GM18511 (cell line): ENCODE measurements at regions not wholly inside any gene's neighbourhood (a gene's known extent, or its start where the extent isn't known, plus 50 kb on each side); places are given as distances from the start of the nearest gene placed in this dataset.
"Not testable (repeated sequence)": the region's sequence is repeated elsewhere in the genome, so short reads cannot be mapped to it uniquely, and the experiment has no call there.

Experiments
- ATAC-seq: cut with Tn5 transposase; IDR thresholded peaks from one replicate; pipeline ENCODE4 v1.9.1; 2021; ENCODE audit warnings: mild to moderate bottlenecking, moderate library complexity; ENCODE audit not compliant: unreplicated experiment

DNA sequence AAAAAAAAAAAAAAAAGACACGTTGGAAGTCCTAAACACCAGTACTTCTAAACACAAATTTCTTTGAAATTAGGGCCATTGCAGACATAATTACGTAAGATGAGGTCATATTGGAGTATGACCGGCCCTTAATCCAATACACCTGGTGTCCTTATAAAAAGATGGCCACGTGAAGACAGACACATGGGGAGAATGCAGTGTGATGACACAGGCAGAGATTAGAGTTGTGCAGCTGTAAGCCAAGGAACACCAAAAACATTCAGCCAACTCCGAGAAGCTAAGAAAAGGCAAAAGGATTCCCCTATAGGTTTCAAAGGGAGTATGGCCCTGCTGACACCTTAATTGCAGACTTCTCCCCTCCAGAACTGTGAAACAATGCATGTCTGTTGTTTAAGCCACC is 379.0 kb upstream of the PDZRN3 start:
- no peak for ATAC-seq

- ATAC-seq = no peak
Observed at GRCh38 chr3:74001436-74001835, 376.7 kb upstream of the PDZRN3 start.

DNA sequence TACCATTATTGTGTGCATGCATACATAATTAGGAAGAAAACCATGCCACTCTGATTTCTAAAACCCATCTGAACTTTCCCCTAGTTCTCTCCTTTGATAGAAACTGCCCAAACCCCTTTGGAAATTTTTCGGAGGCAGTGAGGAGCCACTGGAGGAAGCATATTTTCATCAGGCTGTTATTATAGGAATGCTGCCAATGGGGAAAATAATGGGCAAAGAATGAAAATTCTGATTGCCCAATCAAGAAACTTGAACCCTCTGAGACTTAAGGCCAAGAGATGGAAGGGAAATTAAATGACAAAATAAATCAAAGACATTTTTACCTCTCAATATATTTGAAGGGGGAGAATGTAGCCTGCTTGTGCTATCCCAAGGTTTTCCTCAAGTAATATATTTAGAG is 376.0 kb upstream of the PDZRN3 start:
- no peak for ATAC-seq

GRCh38 chr3:73999501-73999900 is 374.8 kb upstream of the PDZRN3 start:
- ATAC-seq = no peak

DNA sequence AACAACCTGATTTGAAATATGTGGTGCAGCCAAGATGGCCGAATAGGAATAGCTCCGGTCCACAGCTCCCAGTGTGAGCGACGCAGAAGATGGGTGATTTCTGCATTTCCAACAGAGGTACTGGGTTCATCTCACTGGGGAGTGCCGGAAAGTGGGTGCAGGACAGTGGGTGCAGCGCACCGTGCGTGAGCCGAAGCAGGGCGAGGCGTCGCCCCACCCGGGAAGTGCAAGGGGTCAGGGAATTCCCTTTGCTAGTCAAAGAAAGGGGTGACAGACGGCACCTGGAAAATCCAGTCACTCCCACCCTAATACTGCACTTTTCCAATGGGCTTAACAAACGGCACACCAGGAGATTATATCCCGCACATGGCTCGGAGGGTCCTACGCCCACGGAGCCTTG is 365.9 kb upstream of the PDZRN3 start:
- not testable (repeated sequence) for ATAC-seq

- ATAC-seq = no peak
Observed at GRCh38 chr3:73966733-73967132, 342.0 kb upstream of the PDZRN3 start.

DNA sequence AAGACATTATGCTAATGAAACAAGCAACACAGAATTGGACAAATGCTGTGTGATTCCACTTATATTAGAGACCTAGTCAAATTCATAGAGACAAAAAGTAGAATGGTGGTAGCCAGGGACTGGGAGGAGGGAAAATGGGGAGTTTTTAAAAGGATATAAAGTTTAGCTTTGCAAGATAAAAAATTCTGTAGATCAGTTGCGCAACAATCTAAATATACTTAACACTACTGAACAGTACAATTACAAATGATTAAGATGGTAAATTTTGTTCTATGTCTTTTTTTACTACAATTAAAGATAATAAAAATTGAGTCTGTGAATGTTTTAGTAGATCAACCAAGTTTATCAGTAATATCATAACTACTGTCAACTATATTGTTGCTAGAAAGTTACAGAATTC is 340.1 kb upstream of the PDZRN3 start:
- ATAC-seq = no peak

DNA sequence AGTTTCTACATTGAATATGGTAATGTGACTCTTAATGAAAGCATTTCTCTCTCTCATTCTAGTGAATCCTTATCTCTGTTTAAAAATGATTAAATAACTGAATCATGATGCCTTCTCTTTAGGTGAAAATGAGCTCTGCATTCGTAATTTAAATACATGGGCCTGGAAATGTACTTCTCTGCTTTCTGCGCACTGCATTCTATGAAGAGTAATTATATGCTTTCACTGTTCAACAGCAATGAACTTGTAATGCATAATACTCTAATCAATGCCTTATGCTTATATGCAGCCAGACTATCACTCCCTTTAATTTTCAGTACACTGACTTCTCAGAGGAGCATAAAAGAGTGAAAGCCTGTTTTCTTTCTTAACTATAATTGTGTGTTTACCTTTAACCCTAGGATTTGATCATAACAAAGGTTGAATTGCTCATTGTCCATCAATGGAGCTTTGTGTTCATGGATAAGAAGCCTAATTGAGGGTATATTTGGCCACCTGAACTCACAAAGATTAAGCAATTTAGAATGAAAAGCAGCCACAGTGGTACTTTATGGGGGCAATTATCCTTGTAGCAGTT is 330.8 kb upstream of the PDZRN3 start:
- ATAC-seq = no peak

GRCh38 chr3:73954506-73954905 is 329.8 kb upstream of the PDZRN3 start:
- ATAC-seq = no peak

DNA sequence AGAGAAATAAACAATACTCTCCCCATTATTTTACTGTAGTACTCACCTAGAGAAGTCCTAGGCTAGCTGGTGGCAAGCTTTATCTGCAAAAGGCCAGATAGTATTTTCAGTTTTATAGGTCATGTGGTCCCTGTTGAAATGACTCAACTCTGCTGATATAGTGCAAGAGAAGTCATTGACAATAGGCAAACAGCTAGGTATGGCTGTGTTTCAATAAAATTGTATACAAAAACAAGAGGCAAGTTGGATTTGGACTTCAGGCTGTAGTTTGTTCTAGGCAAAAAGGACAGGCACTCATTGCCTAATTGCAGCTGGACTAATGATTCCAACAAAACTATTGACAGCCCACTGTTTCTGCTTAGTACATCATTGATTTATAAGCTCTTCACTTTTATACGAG is 328.0 kb upstream of the PDZRN3 start:
- no peak for ATAC-seq

DNA sequence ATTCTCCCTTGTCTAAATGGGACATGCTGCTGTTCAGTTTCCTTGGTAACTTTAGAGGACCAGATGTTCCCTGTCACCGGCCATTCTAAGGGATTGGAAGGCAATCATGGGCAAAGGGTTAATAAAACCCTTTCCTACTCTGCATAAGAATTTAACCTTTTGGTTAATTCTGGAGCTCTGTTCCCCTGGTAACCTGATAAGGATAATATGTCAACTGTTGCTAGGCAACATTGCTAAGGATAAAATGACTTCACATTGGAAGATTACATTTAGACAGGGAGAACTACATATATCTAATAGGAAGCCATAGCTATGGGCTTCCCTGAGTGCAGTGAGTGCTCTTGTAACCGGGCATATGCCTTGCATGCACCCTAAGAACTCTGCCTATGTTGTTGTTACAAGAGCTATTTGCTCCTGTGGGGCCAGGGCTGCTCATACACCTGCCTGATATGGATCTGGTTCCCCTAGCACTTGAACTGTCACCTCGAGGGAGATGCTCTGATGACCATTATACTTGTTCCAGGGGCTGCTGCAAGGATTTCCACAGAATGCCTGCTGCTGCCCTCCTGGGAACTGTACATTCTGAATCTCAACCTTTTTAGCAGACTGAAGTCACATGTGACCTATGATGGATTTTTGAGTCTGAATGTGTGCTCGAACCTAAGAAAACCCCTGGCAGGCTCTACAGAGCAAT is 326.3 kb upstream of the PDZRN3 start:
- no peak for ATAC-seq

DNA sequence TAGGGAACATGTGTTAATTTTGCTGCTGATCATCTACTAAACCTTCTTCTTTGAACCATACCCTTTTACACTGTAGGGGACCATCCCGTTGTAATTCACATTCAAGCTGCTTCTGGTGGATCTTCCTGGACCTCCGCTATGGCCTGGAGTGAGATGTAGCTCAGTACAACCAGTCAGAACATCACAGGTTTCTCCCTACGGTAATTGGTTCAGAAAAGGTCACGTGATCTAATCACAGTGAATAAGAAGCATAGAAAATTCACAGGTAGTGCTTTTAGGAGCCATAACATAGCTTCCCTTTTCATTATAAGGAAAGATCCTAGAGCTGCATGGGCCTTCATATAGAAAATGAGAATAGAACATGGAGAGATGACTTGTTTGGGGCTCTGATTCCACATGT is 320.8 kb upstream of the PDZRN3 start:
- no peak for ATAC-seq

GRCh38 chr3:73939985-73940384 is 315.2 kb upstream of the PDZRN3 start:
- ATAC-seq = no peak

DNA sequence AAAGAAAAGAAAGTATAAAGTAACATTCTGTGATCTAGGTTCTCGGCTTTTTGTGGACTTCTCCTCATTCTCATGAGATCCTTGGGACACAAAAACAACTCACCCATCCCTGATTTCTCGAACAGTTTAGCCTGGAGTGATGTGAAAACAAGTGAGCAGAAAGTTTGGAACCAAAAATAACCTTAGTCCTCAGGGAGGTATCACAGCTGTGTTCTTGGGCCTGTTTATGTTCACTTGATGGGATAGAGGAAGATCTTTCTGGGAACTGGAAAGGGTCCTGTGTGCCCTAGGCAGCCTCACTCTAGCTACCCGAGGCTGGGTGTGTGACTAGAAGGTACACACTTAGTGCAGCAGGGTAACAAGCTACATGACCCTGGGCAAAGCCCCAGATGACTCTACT is 308.8 kb upstream of the PDZRN3 start:
- ATAC-seq = no peak

- no peak for ATAC-seq
Observed at GRCh38 chr3:73927203-73927570, 302.4 kb upstream of the PDZRN3 start.

- no peak for ATAC-seq
Observed at GRCh38 chr3:73926360-73927202, 301.8 kb upstream of the PDZRN3 start.

DNA sequence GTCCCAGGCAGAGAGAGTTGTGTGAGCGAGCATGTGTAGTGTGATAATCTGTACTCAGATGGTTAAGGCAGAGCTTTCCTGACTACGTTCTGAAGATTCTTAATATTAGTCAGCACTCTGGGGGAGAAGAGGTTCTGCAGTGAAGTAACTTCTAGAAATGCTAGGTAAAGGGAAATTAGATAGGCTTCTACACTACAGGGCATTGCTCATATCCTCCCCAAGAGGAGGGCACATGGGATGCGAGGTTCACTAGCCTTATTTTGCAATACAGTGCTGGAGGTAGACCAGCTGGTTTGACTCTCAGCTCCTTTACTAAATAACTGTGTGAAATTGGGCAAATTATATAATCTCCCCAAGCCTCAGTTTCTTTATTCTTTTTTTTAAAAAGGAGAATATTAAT is 300.3 kb upstream of the PDZRN3 start:
- no peak for ATAC-seq

DNA sequence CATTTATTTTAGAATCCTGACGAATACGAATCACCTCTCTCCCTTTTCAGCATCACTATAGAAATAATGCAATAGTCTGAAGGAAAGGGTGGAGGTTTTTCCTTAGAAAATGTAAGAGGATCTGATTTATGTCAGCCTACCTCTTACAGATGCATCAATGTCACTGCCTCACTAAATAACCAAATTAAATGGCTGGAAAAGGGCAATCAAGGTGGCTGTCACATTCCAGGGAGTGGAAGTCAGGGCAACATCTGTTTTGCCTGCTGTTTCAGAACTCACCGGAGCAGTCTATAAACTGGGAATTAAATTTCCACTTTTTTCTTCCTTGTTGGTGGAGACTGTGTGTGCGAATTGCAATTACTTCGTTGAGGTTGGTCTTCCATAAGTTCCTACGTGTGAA is 299.3 kb upstream of the PDZRN3 start:
- no peak for ATAC-seq

- ATAC-seq = no peak
Observed at GRCh38 chr3:73917643-73918042, 292.9 kb upstream of the PDZRN3 start.

- ATAC-seq = no peak
Observed at GRCh38 chr3:73915886-73916285, 291.1 kb upstream of the PDZRN3 start.

DNA sequence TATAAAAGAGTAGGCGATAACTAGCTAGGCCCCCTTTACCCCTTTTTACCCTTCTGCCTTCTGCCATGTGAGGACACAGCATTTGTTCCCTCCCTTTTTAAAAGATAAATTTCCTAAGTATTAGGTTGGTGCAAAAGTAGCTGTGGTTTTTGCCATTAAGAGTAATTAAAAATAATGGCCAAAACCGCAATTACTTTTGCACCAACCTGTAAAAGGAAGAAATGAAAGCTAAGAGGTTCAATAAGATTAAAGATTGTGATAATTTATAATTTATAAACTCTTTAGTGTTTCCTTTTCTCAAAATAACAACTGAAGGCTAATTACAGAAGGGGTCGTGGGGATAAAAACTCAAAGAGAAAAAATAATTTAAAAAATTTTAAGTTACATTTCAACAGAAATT is 283.5 kb upstream of the PDZRN3 start:
- ATAC-seq = no peak

GRCh38 chr3:73901686-73902085 is 276.9 kb upstream of the PDZRN3 start:
- no peak for ATAC-seq
